ENCODE measurements at regions not wholly inside any gene's neighbourhood (a gene's known extent, or its start where the extent isn't known, plus 50 kb on each side); places are given as distances from the start of the nearest gene placed in this dataset.

DNA sequence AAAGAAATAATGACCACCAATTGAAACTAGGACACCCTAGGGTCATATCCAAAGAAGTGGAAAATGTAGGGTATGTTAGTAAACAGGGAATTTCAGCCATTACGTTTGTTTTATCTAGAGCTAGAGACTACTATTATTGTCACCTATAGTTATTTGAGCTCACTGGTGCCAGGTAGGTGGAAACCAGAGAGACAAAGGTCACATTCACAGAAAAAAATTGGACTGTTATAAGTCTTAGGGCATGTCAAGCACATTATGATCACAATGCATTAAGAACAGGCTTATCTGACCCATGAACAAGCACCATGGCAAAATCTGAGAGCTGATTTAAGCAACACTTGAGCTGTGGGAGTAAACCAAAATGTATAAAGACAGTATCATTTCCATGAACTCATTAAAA is 530.1 kb upstream of the CITED2 start:
- TF ChIP-seq, protein P1, sequence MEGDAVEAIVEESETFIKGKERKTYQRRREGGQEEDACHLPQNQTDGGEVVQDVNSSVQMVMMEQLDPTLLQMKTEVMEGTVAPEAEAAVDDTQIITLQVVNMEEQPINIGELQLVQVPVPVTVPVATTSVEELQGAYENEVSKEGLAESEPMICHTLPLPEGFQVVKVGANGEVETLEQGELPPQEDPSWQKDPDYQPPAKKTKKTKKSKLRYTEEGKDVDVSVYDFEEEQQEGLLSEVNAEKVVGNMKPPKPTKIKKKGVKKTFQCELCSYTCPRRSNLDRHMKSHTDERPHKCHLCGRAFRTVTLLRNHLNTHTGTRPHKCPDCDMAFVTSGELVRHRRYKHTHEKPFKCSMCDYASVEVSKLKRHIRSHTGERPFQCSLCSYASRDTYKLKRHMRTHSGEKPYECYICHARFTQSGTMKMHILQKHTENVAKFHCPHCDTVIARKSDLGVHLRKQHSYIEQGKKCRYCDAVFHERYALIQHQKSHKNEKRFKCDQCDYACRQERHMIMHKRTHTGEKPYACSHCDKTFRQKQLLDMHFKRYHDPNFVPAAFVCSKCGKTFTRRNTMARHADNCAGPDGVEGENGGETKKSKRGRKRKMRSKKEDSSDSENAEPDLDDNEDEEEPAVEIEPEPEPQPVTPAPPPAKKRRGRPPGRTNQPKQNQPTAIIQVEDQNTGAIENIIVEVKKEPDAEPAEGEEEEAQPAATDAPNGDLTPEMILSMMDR (IDR thresholded peaks at IDR 0.05; ENCODE audit: insufficient read depth, low read length, poor library complexity, severe bottlenecking), result no peak
- TF ChIP-seq EZH2phosphoT487 (conservative IDR thresholded peaks at IDR 0.05; ENCODE audit: low read length), result no peak
